Stimulated activated naive CD8-positive, alpha-beta T cell treated with anti-CD3 and anti-CD28 coated beads, Interleukin-15, Interleukin-2, amounts not matched to agents 100 ng/mL and 50 ng/mL, for 24 hours (primary cell): ENCODE measurements at regions not wholly inside any gene's neighbourhood (a gene's known extent, or its start where the extent isn't known, plus 50 kb on each side); places are given as distances from the start of the nearest gene placed in this dataset.
A peak's percentile ranks its signal among the peaks of the same experiment; 100 is the strongest.

Experiments used
- H3K27ac Mint-ChIP-seq: one replicate; pipeline ENCODE4 v1.8.0; 2021; ENCODE audit warnings: mild to moderate bottlenecking, mixed read lengths
- H3K27me3 Mint-ChIP-seq: one replicate; pipeline ENCODE4 v1.8.0; 2021; ENCODE audit warnings: mixed read lengths
- H3K36me3 Mint-ChIP-seq: one replicate; pipeline ENCODE4 v1.8.0; 2021; ENCODE audit warnings: low read depth, mixed read lengths
- H3K4me1 Mint-ChIP-seq: one replicate; pipeline ENCODE4 v1.8.0; 2021; ENCODE audit warnings: low read depth, mixed read lengths
- H3K4me3 Mint-ChIP-seq: one replicate; pipeline ENCODE4 v1.8.0; 2021; ENCODE audit warnings: mild to moderate bottlenecking, mixed read lengths
- H3K9me3 Mint-ChIP-seq: one replicate; pipeline ENCODE4 v1.8.0; 2021; ENCODE audit warnings: mixed read lengths

DNA sequence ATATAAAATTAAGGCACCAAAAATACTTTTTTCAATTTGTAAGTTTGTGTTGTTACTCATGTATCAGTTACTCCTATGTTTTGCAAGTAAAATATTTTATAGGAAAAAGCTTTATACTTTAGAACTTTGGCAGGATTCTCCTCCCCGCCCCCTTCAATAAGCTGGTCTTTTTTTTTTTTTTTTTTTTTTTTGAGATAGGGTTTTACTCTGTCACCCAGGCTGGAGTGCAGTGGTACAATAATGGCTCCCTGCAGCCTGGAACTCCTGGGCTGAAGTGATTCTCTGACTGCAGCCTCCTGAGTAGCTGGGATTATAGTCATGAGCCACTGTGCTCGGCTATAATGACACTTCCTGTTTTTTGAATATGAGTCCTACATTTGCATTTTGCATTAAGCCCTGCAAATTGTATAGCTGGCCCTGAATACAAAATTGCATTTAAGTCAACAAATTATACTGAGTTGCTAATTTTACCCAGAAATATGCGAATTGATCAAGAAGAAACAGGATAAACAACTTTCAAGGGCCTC lies 192.9 kb downstream of the PIK3R1 start:
- Mint-ChIP-seq H3K27ac (no peak overlapping the region), H3K36me3 (no peaks in the 10 kb centered on the region), H3K27me3 (no peaks in the 10 kb centered on the region), H3K4me1 (peaks cover 32% of the 10 kb centered on the region), H3K9me3 (no peaks in the 10 kb centered on the region), H3K4me3 (no peak overlapping the region)

DNA sequence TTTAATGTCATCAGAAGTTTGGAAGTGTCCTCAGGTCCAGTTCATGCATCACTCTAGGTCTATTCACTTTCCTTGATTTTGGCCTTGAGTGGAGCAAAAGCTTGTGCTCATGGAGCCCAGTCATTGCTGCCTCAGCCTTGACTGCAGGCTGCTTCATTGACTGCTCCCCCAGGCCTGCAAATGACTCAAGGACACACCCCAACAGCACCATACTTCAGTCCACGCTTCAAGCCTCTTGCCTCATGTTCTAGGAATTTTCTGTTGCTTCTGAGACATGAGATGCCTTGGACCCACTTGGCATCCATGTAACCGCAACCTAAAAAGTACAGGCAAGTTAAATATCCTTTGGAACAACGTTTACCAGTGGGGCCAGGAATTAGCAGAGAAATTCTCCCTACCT lies 193.7 kb downstream of the PIK3R1 start:
- H3K9me3 Mint-ChIP-seq, result no peaks in the 10 kb centered on the region
- H3K4me3 Mint-ChIP-seq, result no peak overlapping the region
- H3K4me1 Mint-ChIP-seq, result peaks cover 32% of the 10 kb centered on the region
- H3K27me3 Mint-ChIP-seq, result no peaks in the 10 kb centered on the region
- no peaks in the 10 kb centered on the region for H3K36me3 Mint-ChIP-seq
- no peak overlapping the region for H3K27ac Mint-ChIP-seq

DNA sequence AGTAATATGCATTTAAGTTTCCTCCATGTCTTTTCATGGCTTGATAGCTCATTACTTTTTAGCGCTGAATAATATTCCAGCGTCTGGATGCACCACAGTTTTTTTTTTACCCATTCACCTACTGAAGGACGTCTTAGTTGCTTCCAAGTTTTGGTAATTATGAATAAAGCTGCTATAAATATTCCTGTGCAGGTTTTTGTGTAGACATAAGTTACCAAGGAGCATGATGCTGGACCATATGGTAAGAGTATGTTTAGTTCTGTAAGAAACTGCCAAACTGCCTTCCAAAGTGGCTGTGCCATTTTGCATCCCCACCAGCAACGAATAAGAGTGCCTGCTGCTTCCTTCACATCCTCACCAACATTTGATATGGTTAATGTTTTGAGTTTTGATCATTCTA lies 195.6 kb downstream of the PIK3R1 start:
- H3K27me3 Mint-ChIP-seq, result no peaks in the 10 kb centered on the region
- H3K36me3 Mint-ChIP-seq, result no peaks in the 10 kb centered on the region
- peaks cover 27% of the 10 kb centered on the region for H3K4me1 Mint-ChIP-seq
- no peak overlapping the region for H3K27ac Mint-ChIP-seq
- no peak overlapping the region for H3K4me3 Mint-ChIP-seq
- no peaks in the 10 kb centered on the region for H3K9me3 Mint-ChIP-seq

DNA sequence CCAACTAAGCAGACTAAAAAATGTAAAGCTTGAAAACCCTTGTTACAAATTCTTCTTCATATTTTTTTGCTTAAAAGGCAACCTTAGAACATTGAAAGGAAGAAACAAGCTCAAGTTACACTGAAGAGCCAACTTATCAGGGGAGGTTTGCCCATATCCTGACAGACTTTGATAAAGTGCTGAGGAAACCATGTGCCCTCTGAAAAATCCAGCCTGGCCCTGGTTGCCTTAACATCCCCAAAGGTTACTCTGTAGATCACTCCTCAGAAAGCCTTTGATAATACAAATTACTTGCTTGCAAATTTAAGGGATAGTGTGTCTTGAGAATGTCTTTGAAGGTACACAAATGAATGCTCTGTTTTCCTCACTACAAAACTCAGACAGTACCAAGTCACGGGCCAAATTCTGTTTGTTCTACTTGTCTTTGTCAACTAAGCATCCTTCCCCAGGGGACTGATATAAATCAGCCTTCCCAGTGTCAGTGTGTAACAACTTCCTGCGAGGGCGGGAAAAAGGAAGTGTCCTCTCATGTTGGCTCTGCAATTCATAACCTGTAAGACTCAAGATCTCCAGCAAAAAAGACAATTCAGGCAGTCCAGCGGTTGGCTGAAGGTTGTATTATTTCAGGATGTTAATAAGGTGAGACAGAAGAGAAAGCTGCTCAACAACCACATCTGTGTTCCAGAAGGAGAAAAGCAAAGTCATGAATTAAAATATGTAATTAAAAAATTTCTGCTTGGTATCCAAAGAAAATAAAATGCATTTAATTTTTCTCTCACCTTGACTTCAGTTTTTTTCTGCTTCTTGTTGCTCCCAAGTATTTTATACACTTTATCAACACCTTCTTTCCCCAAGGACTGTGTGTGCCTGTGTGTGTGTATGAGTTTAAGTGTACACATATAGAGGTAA lies 199.9 kb downstream of the PIK3R1 start:
- H3K4me1 Mint-ChIP-seq, result peaks cover 12% of the 10 kb centered on the region
- no peak overlapping the region for H3K4me3 Mint-ChIP-seq
- no peak overlapping the region for H3K27ac Mint-ChIP-seq
- H3K27me3 Mint-ChIP-seq, result no peaks in the 10 kb centered on the region
- no peaks in the 10 kb centered on the region for H3K9me3 Mint-ChIP-seq
- no peaks in the 10 kb centered on the region for H3K36me3 Mint-ChIP-seq

DNA sequence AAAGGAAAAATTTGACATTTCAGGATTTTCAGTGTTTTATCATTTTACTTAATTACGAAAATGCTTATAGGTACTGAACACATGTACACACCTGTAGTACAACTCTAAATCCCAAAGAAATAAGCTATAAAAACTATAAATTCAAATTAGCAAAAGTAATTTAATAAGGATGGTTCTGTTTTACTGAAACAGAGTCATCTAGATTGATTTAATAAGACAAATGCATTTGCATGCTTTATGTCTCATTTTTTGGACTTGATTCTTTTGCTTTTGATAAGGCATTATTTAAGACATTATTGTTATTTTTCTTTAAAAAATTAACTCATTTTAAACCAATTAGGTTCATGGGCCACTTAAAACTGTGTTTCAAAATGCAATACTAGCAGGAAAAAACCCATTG lies 201.2 kb downstream of the PIK3R1 start:
- no peaks in the 10 kb centered on the region for H3K27me3 Mint-ChIP-seq
- H3K4me3 Mint-ChIP-seq, result no peak overlapping the region
- no peak overlapping the region for H3K27ac Mint-ChIP-seq
- no peaks in the 10 kb centered on the region for H3K36me3 Mint-ChIP-seq
- peaks cover 12% of the 10 kb centered on the region for H3K4me1 Mint-ChIP-seq
- no peaks in the 10 kb centered on the region for H3K9me3 Mint-ChIP-seq

DNA sequence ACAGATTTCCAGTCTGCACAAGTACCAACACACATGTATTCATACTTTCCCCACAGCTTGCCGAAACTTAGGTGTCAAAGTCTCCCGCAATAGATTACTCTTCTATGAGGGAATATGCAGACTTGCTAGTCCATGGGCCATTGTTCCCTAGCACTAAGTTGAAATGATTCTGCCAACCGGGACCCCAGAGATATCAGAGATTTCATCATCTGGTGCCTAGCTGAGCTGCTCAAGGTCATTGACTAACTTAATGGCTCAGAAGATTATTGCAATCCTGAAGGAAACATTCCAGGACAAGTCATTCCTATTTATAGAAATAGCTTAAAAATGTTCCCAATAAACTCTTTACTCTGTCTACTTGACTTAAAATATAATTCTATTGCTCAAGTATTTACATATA lies 202.6 kb downstream of the PIK3R1 start:
- H3K27ac Mint-ChIP-seq, result no peak overlapping the region
- H3K4me3 Mint-ChIP-seq, result no peak overlapping the region
- no peaks in the 10 kb centered on the region for H3K9me3 Mint-ChIP-seq
- no peaks in the 10 kb centered on the region for H3K36me3 Mint-ChIP-seq
- H3K4me1 Mint-ChIP-seq, result peaks cover 27% of the 10 kb centered on the region
- H3K27me3 Mint-ChIP-seq, result no peaks in the 10 kb centered on the region

DNA sequence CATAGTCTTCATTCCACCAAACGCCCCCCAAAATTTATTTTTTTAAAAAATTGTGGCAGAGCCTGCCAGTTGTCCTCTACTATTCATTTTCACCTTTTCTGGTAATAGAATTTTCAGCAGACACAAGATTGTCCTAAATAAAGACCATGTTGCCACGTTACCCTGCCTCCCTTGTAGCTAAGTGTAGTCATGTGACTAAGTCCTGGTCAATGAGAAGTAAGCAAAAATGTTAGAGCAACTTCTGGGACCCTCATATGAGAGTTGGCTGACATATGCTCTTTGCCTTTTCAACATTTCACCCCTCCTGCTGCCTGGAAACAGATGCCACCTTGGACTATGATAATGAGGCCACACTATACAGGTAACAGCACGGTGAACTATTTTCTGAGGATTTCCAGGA lies 203.1 kb downstream of the PIK3R1 start:
- H3K36me3 Mint-ChIP-seq, result no peaks in the 10 kb centered on the region
- H3K9me3 Mint-ChIP-seq, result no peaks in the 10 kb centered on the region
- no peak overlapping the region for H3K27ac Mint-ChIP-seq
- no peaks in the 10 kb centered on the region for H3K27me3 Mint-ChIP-seq
- H3K4me1 Mint-ChIP-seq, result peaks cover 32% of the 10 kb centered on the region
- H3K4me3 Mint-ChIP-seq, result no peak overlapping the region

DNA sequence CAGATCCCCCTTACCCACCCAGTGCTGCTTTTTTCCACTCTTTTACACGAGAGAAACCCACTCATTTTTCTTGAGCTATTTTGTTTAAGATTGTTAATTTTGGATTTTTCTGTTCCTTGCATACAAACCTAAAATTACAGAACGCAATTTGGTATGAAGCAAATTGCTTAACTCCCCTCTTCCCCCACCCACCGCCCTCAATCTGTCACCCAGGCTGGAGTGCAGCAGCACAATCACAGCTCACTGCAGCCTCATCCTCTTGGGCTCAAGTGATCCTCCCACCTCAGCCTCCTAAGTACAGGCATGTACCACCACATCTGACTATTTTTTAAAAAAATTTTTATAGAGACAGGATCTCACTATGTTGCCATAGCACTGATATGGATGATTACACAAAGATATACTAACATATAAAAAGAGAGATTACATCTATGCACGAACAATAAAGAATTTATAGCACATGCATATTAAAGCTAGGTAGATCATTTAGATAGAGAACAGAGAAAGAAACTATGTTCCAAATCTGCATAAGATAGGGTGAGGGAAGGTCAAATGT lies 203.6 kb downstream of the PIK3R1 start:
- Mint-ChIP-seq H3K4me3 (no peak overlapping the region), H3K9me3 (no peaks in the 10 kb centered on the region), H3K4me1 (peaks cover 37% of the 10 kb centered on the region), H3K36me3 (no peaks in the 10 kb centered on the region), H3K27me3 (no peaks in the 10 kb centered on the region), H3K27ac (no peak overlapping the region)

DNA sequence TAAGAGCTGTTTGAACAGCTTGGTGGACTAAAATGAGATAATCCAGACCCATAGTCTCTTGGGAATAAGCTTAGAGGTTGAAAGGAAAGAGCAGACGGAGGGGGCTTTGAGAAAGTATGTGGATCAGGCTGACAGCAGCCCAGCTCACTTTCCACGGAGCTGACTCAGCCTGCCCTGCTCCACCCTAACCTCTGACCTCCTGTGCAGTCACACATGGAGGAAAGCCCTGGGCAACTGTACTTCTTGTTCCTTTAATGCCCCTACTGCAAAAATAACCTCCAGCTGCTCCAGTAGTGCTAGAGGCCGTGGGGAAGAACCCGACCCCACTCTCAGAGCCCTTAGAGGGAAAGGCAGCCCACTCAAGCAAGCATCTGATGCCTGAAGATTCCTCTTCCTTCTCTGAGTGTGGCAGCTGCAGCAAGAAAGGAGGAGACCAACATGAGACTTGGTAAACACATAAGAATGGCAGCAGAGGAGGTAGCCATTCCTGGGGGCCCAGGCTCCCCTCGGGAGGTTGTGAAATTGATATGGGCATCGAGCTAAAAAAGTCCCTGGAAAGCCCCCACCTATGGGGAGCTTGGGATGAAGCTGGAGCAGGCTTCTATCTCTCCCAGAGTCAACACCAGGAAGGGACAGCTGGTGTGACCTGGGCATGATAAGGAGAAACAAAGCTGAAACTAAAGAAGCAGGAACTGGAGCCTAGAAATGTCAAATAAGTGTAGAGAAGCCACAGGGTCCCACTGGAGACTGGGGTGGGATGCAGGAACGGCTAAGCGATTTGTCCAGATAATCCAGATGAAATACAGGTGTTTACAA lies 204.3 kb downstream of the PIK3R1 start:
- Mint-ChIP-seq H3K36me3 (no peaks in the 10 kb centered on the region), H3K4me3 (no peak overlapping the region), H3K27ac (no peak overlapping the region), H3K27me3 (no peaks in the 10 kb centered on the region), H3K4me1 (peaks cover 44% of the 10 kb centered on the region), H3K9me3 (no peaks in the 10 kb centered on the region)

DNA sequence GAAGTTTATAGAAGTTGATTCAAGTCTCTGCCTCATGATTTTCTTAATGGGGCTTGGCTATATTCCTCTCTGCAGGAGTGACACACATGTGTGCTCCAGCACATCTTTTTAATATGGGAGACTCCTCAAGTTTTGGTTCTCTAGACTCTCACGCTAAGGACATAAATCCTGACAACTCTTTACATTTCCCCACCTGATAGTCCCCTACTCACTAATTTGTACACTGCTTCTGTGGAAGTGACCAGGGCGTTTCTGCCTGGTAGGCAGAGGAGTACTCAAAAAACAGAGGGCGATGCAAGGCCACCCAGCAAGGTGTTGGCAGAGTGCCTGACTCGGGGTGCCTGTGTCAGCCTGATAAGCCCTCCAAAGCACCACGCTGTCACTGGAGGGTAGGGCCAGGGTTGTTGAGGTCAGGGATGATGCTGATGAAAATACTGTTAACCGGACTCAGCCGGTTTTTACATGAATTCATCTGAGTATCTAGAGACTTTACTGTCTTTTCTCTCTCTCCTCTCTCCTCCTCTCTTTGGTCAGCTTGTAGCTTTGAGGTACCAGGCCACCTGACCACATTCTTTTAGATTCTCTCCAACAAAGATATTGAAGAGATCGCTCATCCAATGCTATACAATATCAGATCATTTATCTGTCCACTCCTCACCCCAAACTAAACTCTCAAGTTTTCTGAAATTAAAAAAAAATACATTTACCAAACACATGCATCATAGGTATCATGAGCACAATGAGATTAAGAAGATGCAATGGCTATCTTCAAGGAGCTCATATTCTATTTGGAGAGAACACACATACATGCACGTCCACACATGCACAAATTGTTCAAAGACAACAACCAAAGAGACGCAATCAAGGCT lies 205.2 kb downstream of the PIK3R1 start:
- no peaks in the 10 kb centered on the region for H3K36me3 Mint-ChIP-seq
- H3K27me3 Mint-ChIP-seq, result no peaks in the 10 kb centered on the region
- H3K4me1 Mint-ChIP-seq, result peaks cover 47% of the 10 kb centered on the region
- no peaks in the 10 kb centered on the region for H3K9me3 Mint-ChIP-seq
- H3K4me3 Mint-ChIP-seq, result no peak overlapping the region
- H3K27ac Mint-ChIP-seq, result no peak overlapping the region

DNA sequence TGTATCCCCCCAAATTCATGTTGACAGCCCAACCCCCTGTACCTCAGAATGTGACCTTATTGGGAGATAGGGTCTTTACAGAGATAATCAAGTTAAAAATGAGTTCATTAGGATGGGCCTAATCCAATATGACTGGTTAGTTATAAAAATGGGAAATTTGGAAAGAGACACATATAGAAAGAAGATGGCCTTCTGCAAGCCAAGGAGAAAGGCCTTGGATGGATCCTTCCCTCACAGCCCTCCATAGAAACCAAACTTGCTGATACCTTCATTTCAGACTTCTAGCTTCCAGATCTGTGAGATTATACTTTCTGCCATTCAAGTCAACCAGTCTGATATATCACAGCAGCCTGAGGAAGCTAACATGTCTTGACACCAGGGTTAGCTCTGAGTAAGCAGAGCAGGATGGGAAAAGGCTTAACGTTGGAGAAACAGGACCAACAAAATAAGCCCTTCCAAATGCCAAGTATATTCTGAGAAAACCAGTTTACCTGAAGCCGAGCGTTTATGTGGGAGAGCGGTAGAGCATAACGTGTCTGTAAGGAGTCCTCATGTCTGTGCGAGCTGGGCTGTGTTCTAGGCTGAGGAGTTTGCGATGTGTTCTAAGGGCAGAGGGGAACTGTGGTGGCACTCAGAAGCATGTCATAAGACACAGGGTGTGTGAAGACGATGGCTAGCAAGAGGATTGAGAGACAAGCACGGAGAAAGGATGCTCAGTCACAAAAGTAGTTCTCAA lies 206.1 kb downstream of the PIK3R1 start:
- Mint-ChIP-seq H3K27me3 (no peaks in the 10 kb centered on the region), H3K4me3 (no peak overlapping the region), H3K27ac (no peak overlapping the region), H3K4me1 (peaks cover 47% of the 10 kb centered on the region), H3K9me3 (no peaks in the 10 kb centered on the region), H3K36me3 (no peaks in the 10 kb centered on the region)

DNA sequence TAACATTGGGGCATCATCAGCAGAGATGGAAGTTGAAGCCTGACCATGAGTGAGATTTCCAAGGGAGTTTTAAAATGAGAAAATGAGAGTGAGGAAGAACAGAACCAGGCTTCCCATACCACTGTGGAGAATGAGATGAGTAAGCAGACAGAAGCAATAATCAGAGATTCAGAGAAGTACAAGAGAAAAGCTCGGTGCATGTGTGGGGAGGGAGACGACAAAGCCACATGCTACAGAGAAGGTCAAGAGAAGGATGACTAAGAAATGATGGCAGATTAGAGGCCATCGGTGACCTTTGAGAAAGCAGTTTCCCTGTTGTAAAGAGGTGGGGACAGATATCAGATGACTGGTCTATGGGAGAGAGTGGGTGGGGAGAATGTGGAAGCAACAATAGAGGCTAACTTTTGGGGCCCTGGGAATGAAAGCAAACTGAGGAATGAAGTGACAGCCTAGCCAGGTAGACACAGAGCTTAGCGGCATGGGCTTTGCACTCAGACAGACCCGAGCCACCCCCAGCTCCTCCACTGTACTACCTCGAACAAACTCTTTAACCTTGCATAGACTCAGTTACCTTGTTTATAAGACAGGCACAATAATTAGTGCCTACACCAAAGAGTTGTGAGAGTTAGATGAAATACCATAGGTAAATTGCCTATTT lies 207.7 kb downstream of the PIK3R1 start:
- H3K36me3 Mint-ChIP-seq, result no peaks in the 10 kb centered on the region
- peaks cover 47% of the 10 kb centered on the region for H3K4me1 Mint-ChIP-seq
- no peaks in the 10 kb centered on the region for H3K27me3 Mint-ChIP-seq
- H3K4me3 Mint-ChIP-seq, result peak overlapping the region; percentile 22
- H3K27ac Mint-ChIP-seq, result peak overlapping the region; percentile 50
- H3K9me3 Mint-ChIP-seq, result no peaks in the 10 kb centered on the region

DNA sequence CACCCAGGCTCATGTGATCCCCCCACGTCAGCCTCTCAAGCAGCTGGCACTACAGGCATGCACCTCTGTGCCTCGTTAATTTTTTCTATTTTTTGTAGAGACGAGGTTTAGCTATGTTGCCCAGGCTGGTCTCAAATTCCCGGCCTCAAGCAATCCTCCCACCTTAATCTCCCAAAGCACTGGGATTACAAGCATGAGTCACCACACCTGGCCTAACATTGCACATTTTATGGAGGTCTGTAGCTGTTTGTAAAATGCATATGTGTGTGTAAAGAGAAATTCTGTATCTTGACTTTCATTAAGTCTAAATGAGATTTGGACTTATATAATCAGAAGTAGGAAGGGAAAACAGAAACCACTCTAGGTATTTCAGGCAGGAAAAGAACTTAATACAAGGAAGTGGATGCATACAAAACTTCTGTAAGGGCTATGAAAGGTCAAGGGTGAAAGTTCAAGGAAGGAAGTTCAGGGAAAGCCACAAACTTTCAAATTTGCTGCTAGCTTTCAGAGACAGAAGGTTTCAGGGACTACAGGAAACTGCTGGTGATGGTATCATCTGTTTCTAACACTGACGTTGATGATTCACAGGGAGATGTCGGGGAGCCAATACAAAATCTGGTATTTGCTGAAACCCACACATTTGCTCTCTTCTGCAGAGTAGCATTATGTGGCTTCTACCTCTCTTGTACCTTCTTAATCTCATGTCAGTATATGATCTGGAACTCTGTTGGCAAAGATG lies 209.4 kb downstream of the PIK3R1 start:
- peak overlapping the region; percentile 33 for H3K4me3 Mint-ChIP-seq
- peaks cover 47% of the 10 kb centered on the region for H3K4me1 Mint-ChIP-seq
- no peaks in the 10 kb centered on the region for H3K27me3 Mint-ChIP-seq
- peak overlapping the region; percentile 79 for H3K27ac Mint-ChIP-seq
- no peaks in the 10 kb centered on the region for H3K9me3 Mint-ChIP-seq
- H3K36me3 Mint-ChIP-seq, result no peaks in the 10 kb centered on the region
